ENCODE measurements at regions not wholly inside any gene's neighbourhood (a gene's known extent, or its start where the extent isn't known, plus 50 kb on each side); places are given as distances from the start of the nearest gene placed in this dataset.

- no peak overlapping the region for H3K4me2 ChIP-seq (ENCODE audit: low read depth, low read length, poor library complexity, severe bottlenecking)
- no peaks in the 10 kb centered on the region for H3K79me2 ChIP-seq (ENCODE audit: insufficient read depth, low read length)
- H3K9me2 ChIP-seq (replicated peaks; ENCODE audit: low read depth, low read length): no peaks in the 10 kb centered on the region
- H3K27me3 ChIP-seq (ENCODE audit: insufficient read depth, low read length, poor library complexity, severe bottlenecking): no peaks in the 10 kb centered on the region
- TF ChIP-seq CTCF (conservative IDR thresholded peaks at IDR 0.05; ENCODE audit: low read length): no peak
- no peak for TF ChIP-seq EZH2phosphoT487 (IDR thresholded peaks at IDR 0.05; ENCODE audit: borderline replicate concordance)
- no peaks in the 10 kb centered on the region; the same call in 1 of the 2 replicates for H3K9me3 ChIP-seq (ENCODE audit: insufficient read depth, low read depth, low read length)
- no peak overlapping the region for H3K9ac ChIP-seq (ENCODE audit: low read depth, low read length, poor library complexity, severe bottlenecking)
- H3F3A ChIP-seq (ENCODE audit: low read depth): no peaks in the 10 kb centered on the region
- no peaks in the 10 kb centered on the region for H4K20me1 ChIP-seq (ENCODE audit: insufficient read depth, low read length, poor library complexity, severe bottlenecking)
- H3K4me1 ChIP-seq (ENCODE audit: insufficient read depth, low read length, poor library complexity, severe bottlenecking): no peaks in the 10 kb centered on the region
- H3K4me3 ChIP-seq (ENCODE audit: low read length, poor library complexity, severe bottlenecking): no peak overlapping the region
- no peaks in the 10 kb centered on the region for H3K36me3 ChIP-seq (ENCODE audit: insufficient read depth, low read length)
- no peak overlapping the region for H2AFZ ChIP-seq (ENCODE audit: low read length)
These were observed 396.0 kb upstream of the USP24 start for GRCh38 chr1:55611123-55611522.

DNA sequence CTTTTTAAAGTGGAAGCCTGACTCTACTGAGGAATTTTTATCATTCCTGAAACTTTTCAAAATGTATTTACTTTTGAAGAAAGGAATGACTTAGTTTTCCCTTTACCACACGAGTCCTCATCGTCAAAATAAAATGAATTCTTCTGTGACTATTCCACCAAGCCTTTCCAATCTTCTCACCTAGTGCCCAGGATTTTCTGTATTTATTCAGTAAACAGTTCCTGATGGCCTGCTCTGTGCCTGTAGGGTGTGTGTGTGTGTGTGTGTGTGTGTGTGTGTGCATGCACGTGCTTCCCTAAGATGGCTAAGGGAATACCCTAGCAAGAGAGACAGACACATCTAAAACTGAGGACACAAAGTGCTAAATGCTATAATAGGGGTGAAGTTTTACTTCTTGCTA, 395.0 kb upstream of the USP24 start:
- Histone ChIP-seq H3K9me3 (ENCODE audit: insufficient read depth, low read depth, low read length) (no peaks in the 10 kb centered on the region; the same call in 1 of the 2 replicates), H3K9me2 (replicated peaks; ENCODE audit: low read depth, low read length) (no peaks in the 10 kb centered on the region), H3K9ac (ENCODE audit: low read depth, low read length, poor library complexity, severe bottlenecking) (no peak overlapping the region), H3K27me3 (ENCODE audit: insufficient read depth, low read length, poor library complexity, severe bottlenecking) (no peaks in the 10 kb centered on the region), H3K4me2 (ENCODE audit: low read depth, low read length, poor library complexity, severe bottlenecking) (no peak overlapping the region), H3F3A (ENCODE audit: low read depth) (no peaks in the 10 kb centered on the region), H2AFZ (ENCODE audit: low read length) (no peak overlapping the region), H3K4me3 (ENCODE audit: low read length, poor library complexity, severe bottlenecking) (no peak overlapping the region), H4K20me1 (ENCODE audit: insufficient read depth, low read length, poor library complexity, severe bottlenecking) (no peaks in the 10 kb centered on the region), H3K79me2 (ENCODE audit: insufficient read depth, low read length) (no peaks in the 10 kb centered on the region), H3K36me3 (ENCODE audit: insufficient read depth, low read length) (no peaks in the 10 kb centered on the region), H3K4me1 (ENCODE audit: insufficient read depth, low read length, poor library complexity, severe bottlenecking) (no peaks in the 10 kb centered on the region)
- no peak for TF ChIP-seq CTCF (conservative IDR thresholded peaks at IDR 0.05; ENCODE audit: low read length)
- no peak for TF ChIP-seq EZH2phosphoT487 (IDR thresholded peaks at IDR 0.05; ENCODE audit: borderline replicate concordance)

GRCh38 chr1:55609630-55610029, 394.5 kb upstream of the USP24 start:
- no peak overlapping the region for H3K9ac ChIP-seq (ENCODE audit: low read depth, low read length, poor library complexity, severe bottlenecking)
- no peaks in the 10 kb centered on the region for H3K9me2 ChIP-seq (replicated peaks; ENCODE audit: low read depth, low read length)
- H4K20me1 ChIP-seq (ENCODE audit: insufficient read depth, low read length, poor library complexity, severe bottlenecking): no peaks in the 10 kb centered on the region
- H3K79me2 ChIP-seq (ENCODE audit: insufficient read depth, low read length): no peaks in the 10 kb centered on the region
- H3K9me3 ChIP-seq (ENCODE audit: insufficient read depth, low read depth, low read length): no peaks in the 10 kb centered on the region; the same call in 1 of the 2 replicates
- H3K27me3 ChIP-seq (ENCODE audit: insufficient read depth, low read length, poor library complexity, severe bottlenecking): no peaks in the 10 kb centered on the region
- no peak overlapping the region for H2AFZ ChIP-seq (ENCODE audit: low read length)
- H3K4me2 ChIP-seq (ENCODE audit: low read depth, low read length, poor library complexity, severe bottlenecking): no peak overlapping the region
- H3K4me3 ChIP-seq (ENCODE audit: low read length, poor library complexity, severe bottlenecking): no peak overlapping the region
- no peaks in the 10 kb centered on the region for H3K36me3 ChIP-seq (ENCODE audit: insufficient read depth, low read length)
- TF ChIP-seq EZH2phosphoT487 (IDR thresholded peaks at IDR 0.05; ENCODE audit: borderline replicate concordance) (no peak), CTCF (conservative IDR thresholded peaks at IDR 0.05; ENCODE audit: low read length) (no peak)
- no peaks in the 10 kb centered on the region for H3K4me1 ChIP-seq (ENCODE audit: insufficient read depth, low read length, poor library complexity, severe bottlenecking)
- no peaks in the 10 kb centered on the region for H3F3A ChIP-seq (ENCODE audit: low read depth)

All from Loucy (cell line).